ENCODE measurements at regions not wholly inside any gene's neighbourhood (a gene's known extent, or its start where the extent isn't known, plus 50 kb on each side); places are given as distances from the start of the nearest gene placed in this dataset.

DNA sequence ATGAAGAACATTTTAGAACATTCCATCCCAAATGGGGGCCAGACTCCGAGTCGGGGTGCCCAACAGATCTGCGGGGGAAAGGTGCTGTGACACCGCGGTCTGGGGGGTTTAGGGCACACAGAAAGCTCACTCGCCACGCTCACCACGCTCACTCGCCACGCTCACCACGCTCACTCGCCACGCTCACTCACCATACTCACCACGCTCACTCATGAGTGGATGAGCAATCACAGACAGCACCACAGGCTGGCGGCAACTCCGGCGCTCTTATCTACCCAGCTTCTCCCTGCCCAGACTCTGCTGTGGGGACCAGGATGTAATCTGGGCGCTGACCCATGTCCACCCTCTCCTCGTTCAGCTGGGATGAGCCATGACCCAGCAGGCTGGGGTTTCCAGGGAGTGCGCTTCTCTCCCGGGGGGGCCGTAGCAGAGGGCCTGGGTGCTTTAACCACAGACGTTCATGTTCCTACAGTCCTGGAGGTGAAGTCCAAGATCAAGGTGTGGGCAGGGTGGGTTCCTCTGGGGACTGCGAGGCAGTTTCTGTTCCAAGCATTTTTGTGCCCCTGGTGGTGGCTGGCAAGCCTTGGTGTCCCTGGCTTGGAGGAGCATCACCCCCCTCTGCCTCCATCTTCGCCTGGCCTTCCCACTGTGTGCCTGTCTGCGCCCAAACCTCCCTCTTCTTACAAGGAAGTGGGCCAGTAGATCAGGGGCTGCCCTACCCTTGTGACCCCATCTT lies 141.2 kb downstream of the CTTN start:
- DNase-seq (ENCODE audit: low spot score): no peak
- in situ Hi-C loops (cut with MboI; ENCODE audit: low sequenced_read_pairs, unreplicated experiment): no loop called here
- TF ChIP-seq, protein P1, sequence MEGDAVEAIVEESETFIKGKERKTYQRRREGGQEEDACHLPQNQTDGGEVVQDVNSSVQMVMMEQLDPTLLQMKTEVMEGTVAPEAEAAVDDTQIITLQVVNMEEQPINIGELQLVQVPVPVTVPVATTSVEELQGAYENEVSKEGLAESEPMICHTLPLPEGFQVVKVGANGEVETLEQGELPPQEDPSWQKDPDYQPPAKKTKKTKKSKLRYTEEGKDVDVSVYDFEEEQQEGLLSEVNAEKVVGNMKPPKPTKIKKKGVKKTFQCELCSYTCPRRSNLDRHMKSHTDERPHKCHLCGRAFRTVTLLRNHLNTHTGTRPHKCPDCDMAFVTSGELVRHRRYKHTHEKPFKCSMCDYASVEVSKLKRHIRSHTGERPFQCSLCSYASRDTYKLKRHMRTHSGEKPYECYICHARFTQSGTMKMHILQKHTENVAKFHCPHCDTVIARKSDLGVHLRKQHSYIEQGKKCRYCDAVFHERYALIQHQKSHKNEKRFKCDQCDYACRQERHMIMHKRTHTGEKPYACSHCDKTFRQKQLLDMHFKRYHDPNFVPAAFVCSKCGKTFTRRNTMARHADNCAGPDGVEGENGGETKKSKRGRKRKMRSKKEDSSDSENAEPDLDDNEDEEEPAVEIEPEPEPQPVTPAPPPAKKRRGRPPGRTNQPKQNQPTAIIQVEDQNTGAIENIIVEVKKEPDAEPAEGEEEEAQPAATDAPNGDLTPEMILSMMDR (IDR thresholded peaks at IDR 0.05; ENCODE audit: borderline replicate concordance, control extremely low read depth, extremely low read depth, insufficient read depth, missing control alignments): no peak

DNA sequence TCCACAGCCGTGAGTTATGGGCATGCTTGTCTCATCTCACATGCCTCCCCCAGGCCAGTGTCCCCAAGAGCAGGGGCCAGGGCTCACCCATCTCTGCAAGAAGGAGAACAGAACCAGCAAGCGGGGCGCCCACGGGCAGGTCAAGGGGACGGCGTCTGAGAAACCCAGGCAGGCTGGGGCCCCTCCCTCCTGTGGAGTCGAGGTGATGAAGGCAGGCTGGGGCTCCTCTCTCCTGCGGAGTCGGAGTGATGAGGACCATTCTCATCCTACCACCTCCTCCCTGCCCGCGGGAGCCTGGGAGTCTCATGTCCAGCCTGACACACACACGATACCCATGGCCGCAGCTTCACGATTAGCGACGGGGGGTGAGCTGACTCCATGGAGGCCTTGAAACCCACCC lies 141.9 kb downstream of the CTTN start:
- in situ Hi-C loops (cut with MboI; ENCODE audit: low sequenced_read_pairs, unreplicated experiment): no loop called here
- TF ChIP-seq, protein P1 (IDR thresholded peaks at IDR 0.05; ENCODE audit: borderline replicate concordance, control extremely low read depth, extremely low read depth, insufficient read depth, missing control alignments): no peak
- DNase-seq (ENCODE audit: low spot score): no peak

DNA sequence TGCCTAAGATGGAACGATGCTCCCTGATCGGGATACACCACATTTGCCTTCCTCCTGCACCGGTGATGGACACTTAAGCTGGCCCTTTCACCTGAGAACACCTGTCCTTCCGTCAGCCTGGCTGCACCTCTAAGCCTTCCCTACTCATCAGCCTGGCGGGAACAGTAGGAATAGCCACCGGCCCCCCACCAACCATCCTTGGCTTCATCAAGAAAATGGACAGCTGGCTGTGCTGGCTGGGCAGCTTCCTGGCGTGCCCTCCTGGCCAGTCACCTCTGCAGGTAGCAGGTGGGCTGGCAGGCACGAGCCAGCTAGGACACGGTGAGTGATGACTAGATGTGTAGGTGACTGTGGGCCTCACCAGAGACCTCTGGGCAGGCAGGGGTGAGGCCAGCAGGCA lies 142.8 kb downstream of the CTTN start:
- TF ChIP-seq, protein P1 (IDR thresholded peaks at IDR 0.05; ENCODE audit: borderline replicate concordance, control extremely low read depth, extremely low read depth, insufficient read depth, missing control alignments): no peak
- in situ Hi-C loops (cut with MboI; ENCODE audit: low sequenced_read_pairs, unreplicated experiment): no loop called here
- DNase-seq (ENCODE audit: low spot score): no peak

DNA sequence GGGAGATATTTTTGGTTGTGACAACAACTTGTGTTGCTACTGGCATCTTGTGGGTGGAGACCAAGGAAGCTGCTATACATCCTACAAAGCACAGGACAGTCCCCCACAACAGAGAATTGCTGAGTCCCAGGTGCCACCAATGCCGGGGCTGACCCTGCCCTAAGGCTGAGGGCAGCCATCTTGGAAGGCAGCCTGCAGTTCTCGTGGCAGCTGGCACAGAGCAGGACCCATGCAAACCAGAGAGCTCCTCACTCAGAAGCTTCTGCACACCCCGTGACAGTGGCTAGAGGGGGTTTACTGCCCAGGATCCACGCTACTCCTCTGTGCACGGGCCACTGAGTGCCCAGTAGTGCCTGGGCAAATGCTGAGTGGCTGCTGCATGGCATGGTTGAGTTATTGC lies 143.4 kb downstream of the CTTN start:
- in situ Hi-C loops (cut with MboI; ENCODE audit: low sequenced_read_pairs, unreplicated experiment): no loop called here
- TF ChIP-seq, protein P1 (IDR thresholded peaks at IDR 0.05; ENCODE audit: borderline replicate concordance, control extremely low read depth, extremely low read depth, insufficient read depth, missing control alignments): no peak
- no peak for DNase-seq (ENCODE audit: low spot score)

DNA sequence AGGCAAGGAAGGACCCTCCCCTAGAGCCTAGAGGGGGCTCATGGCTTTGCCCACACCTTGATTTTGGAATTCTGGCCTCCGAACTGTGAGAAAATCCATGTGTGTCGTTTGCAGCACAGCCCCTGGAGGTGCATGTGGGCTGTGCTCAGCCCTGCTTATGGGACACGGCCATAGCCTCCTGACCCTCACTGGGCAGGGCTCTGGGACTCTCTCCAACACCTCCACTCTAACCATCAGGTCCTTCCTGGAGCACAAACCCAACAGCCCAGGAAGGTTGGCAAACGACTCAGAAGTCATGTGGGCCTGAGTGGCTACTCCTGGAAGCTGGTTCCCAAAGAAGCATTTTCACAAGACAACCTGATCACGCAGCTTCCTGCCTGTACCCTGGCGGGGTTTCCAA lies 144.1 kb downstream of the CTTN start:
- TF ChIP-seq, protein P1 (IDR thresholded peaks at IDR 0.05; ENCODE audit: borderline replicate concordance, control extremely low read depth, extremely low read depth, insufficient read depth, missing control alignments): no peak
- in situ Hi-C loops (cut with MboI; ENCODE audit: low sequenced_read_pairs, unreplicated experiment): no loop called here
- no peak for DNase-seq (ENCODE audit: low spot score)

DNA sequence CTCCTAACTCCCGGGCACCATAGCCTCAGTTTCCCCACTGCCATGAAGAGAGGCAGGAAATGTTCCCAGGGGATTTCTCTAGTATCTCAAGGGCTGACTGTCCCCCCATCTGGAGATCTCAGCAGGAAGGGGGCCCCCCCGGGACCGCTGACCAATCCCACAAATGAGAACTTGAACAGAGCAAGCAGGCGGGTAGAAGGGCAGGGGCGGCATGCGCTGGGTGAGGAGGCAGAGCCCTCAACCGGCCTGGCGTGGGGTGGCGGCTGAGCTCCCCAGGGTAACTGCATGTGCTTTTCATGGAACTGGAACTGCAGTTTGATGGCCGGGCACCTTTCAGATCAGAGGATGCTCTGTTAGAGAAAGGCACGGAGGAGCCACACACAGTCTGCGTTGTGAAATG lies 144.5 kb downstream of the CTTN start:
- in situ Hi-C loops (cut with MboI; ENCODE audit: low sequenced_read_pairs, unreplicated experiment): no loop called here
- DNase-seq (ENCODE audit: low spot score): no peak
- TF ChIP-seq, protein P1 (IDR thresholded peaks at IDR 0.05; ENCODE audit: borderline replicate concordance, control extremely low read depth, extremely low read depth, insufficient read depth, missing control alignments): no peak
